ENCODE measurements at regions not wholly inside any gene's neighbourhood (a gene's known extent, or its start where the extent isn't known, plus 50 kb on each side); places are given as distances from the start of the nearest gene placed in this dataset.

DNA sequence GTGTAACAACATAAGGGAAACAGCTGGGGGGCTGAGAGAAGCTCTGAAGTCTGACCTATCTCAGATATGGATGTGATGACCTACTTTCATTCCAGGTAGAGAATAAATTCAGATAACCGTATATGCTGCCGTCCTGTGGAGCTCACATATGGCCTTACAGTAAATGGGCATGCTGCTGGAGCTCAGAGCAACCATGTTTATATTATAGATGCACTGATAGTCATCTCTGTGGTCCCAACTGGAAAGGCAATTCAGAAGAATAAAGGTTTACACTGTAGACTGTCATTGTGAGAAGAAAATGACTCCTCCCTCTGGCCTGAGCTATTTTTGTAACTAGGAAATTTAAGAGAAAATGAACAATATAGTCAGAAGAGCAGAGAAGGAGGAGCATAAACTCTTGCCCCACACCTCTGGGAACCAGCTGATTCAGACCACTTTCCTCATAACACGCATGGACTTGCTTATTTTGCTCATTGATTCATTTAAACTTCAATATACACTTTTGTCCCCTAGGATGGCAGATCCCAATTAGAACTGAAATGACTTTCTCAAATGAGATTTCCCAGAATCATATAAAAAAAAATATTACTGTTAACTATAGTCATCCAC, 69.9 kb upstream of the NXPH1 start:
- no peak for TF ChIP-seq EZH2 (IDR thresholded peaks at IDR 0.05; ENCODE audit: borderline replicate concordance, insufficient read depth, low read length, poor library complexity, severe bottlenecking)
- TF ChIP-seq POLR2AphosphoS5 (IDR thresholded peaks at IDR 0.05), result no peak
- TF ChIP-seq, protein P1, sequence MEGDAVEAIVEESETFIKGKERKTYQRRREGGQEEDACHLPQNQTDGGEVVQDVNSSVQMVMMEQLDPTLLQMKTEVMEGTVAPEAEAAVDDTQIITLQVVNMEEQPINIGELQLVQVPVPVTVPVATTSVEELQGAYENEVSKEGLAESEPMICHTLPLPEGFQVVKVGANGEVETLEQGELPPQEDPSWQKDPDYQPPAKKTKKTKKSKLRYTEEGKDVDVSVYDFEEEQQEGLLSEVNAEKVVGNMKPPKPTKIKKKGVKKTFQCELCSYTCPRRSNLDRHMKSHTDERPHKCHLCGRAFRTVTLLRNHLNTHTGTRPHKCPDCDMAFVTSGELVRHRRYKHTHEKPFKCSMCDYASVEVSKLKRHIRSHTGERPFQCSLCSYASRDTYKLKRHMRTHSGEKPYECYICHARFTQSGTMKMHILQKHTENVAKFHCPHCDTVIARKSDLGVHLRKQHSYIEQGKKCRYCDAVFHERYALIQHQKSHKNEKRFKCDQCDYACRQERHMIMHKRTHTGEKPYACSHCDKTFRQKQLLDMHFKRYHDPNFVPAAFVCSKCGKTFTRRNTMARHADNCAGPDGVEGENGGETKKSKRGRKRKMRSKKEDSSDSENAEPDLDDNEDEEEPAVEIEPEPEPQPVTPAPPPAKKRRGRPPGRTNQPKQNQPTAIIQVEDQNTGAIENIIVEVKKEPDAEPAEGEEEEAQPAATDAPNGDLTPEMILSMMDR (IDR thresholded peaks at IDR 0.05; ENCODE audit: poor library complexity, severe bottlenecking), result no peak
- no peak for TF ChIP-seq SMC3 (conservative IDR thresholded peaks at IDR 0.05; ENCODE audit: poor library complexity)
- no peak for TF ChIP-seq TAF1 (IDR thresholded peaks at IDR 0.05; ENCODE audit: low read depth)
- TF ChIP-seq, protein P2, sequence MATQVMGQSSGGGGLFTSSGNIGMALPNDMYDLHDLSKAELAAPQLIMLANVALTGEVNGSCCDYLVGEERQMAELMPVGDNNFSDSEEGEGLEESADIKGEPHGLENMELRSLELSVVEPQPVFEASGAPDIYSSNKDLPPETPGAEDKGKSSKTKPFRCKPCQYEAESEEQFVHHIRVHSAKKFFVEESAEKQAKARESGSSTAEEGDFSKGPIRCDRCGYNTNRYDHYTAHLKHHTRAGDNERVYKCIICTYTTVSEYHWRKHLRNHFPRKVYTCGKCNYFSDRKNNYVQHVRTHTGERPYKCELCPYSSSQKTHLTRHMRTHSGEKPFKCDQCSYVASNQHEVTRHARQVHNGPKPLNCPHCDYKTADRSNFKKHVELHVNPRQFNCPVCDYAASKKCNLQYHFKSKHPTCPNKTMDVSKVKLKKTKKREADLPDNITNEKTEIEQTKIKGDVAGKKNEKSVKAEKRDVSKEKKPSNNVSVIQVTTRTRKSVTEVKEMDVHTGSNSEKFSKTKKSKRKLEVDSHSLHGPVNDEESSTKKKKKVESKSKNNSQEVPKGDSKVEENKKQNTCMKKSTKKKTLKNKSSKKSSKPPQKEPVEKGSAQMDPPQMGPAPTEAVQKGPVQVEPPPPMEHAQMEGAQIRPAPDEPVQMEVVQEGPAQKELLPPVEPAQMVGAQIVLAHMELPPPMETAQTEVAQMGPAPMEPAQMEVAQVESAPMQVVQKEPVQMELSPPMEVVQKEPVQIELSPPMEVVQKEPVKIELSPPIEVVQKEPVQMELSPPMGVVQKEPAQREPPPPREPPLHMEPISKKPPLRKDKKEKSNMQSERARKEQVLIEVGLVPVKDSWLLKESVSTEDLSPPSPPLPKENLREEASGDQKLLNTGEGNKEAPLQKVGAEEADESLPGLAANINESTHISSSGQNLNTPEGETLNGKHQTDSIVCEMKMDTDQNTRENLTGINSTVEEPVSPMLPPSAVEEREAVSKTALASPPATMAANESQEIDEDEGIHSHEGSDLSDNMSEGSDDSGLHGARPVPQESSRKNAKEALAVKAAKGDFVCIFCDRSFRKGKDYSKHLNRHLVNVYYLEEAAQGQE (IDR thresholded peaks at IDR 0.05; ENCODE audit: borderline replicate concordance), result no peak
- no peak for TF ChIP-seq RAD21 (conservative IDR thresholded peaks at IDR 0.05)
- no peak for TF ChIP-seq MXI1 (conservative IDR thresholded peaks at IDR 0.05; ENCODE audit: poor library complexity, severe bottlenecking)
